Caco-2 (cell line): ENCODE measurements at regions not wholly inside any gene's neighbourhood (a gene's known extent, or its start where the extent isn't known, plus 50 kb on each side); places are given as distances from the start of the nearest gene placed in this dataset.

Experiments
- BruUV-seq: library from RNA; stranded (reverse); fragments of 400-500 nt; replicated peaks from 2 replicates; lab custom pipeline; 2021; lab: Mats Ljungman, UMichigan
- CTCF ChIA-PET: fragments of 300-600 bp; sonication (Branson Sonifier 250); formaldehyde crosslinking; loops from one replicate; lab custom pipeline; 2022; ENCODE audit warnings: antibody characterized with exemption; lab: Charles Lee
- POLR2A ChIA-PET: fragments of 300-600 bp; sonication (Branson Sonifier 250); formaldehyde crosslinking; loops from one replicate; lab custom pipeline; 2022; ENCODE audit warnings: antibody characterized with exemption; lab: Charles Lee
- DNase-seq, 2 experiments: peaks; one replicate each; pipeline versions ENCODE4 v3.0.0 to v3.0.0-alpha.2; 2020 to 2022
- H3K27me3 ChIP-seq: replicated peaks from 2 replicates; pipeline ENCODE4 v1.6.0; 2011; ENCODE audit warnings: low read length; ENCODE audit not compliant: control insufficient read depth, insufficient read depth
- H3K36me3 ChIP-seq: 2 replicates; pipeline ENCODE4 v1.5.1; 2011; ENCODE audit warnings: low read length; ENCODE audit not compliant: control insufficient read depth, insufficient read depth
- H3K4me1 ChIP-seq: fragments of 250-450 bp; sonication (Bioruptor Pico); 2 replicates; pipeline ENCODE4 v1.5.1; 2020; ENCODE audit warnings: mild to moderate bottlenecking
- H3K4me3 ChIP-seq: 2 replicates; pipeline ENCODE4 v1.5.1; 2011; ENCODE audit warnings: low read depth, mild to moderate bottlenecking, control low read depth, low read length
- H3K9me3 ChIP-seq: fragments of 250-450 bp; sonication (Bioruptor Pico); 2 replicates; pipeline ENCODE4 v1.5.1; 2020; ENCODE audit warnings: mild to moderate bottlenecking, moderate library complexity
- H3K27ac Mint-ChIP-seq: one replicate; pipeline ENCODE4 v1.8.0; 2022; ENCODE audit warnings: mixed read lengths; ENCODE audit not compliant: unreplicated experiment
- H3K27me3 Mint-ChIP-seq: one replicate; pipeline ENCODE4 v1.8.0; 2022; ENCODE audit warnings: mixed read lengths; ENCODE audit not compliant: insufficient read depth, unreplicated experiment
- H3K36me3 Mint-ChIP-seq: one replicate; pipeline ENCODE4 v1.8.0; 2022; ENCODE audit warnings: mild to moderate bottlenecking, mixed read lengths; ENCODE audit not compliant: insufficient read depth, unreplicated experiment
- H3K4me1 Mint-ChIP-seq: one replicate; pipeline ENCODE4 v1.8.0; 2022; ENCODE audit warnings: low read depth, mixed read lengths; ENCODE audit not compliant: unreplicated experiment
- H3K4me3 Mint-ChIP-seq: one replicate; pipeline ENCODE4 v1.8.0; 2022; ENCODE audit warnings: mild to moderate bottlenecking, moderate library complexity, mixed read lengths; ENCODE audit not compliant: unreplicated experiment
- H3K9me3 Mint-ChIP-seq: one replicate; pipeline ENCODE4 v1.8.0; 2022; ENCODE audit warnings: mixed read lengths; ENCODE audit not compliant: unreplicated experiment
- CTCF ChIP-seq, 2 experiments: fragments of 200-600 bp in 1 of 2; IDR thresholded peaks; 1 replicate in 1 of 2; 2 replicates in 1 of 2; pipeline versions ENCODE4 v1.5.1 to v1.8.0; 2011 to 2022; ENCODE audit warnings: antibody characterized with exemption in 1 of 2, control low read depth in 1 of 2, inconsistent platforms in 1 of 2, low read depth in 1 of 2, low read length in 1 of 2, mild to moderate bottlenecking in 1 of 2, moderate library complexity in 1 of 2; ENCODE audit not compliant: insufficient read depth in 1 of 2, severe bottlenecking in 1 of 2, unreplicated experiment in 1 of 2
- intact Hi-C: fragments of 100-400 bp; cut with micrococcal nuclease; formaldehyde crosslinking; loops from one replicate; pipeline ENCODE4 v1.10.0; 2022; ENCODE audit not compliant: unreplicated experiment

GRCh38 chr2:196409376-196409775, 230.1 kb upstream of the CCDC150 start:
- Mint-ChIP-seq H3K4me1 (no peaks in the 10 kb centered on the region), H3K36me3 (no peaks in the 10 kb centered on the region), H3K27me3 (no peaks in the 10 kb centered on the region), H3K4me3 (no peak overlapping the region), H3K9me3 (no peaks in the 10 kb centered on the region), H3K27ac (no peak overlapping the region)
- no TSS peak for BruUV-seq
- Histone ChIP-seq H3K27me3 (no peaks in the 10 kb centered on the region), H3K4me3 (no peak overlapping the region), H3K36me3 (no peaks in the 10 kb centered on the region), H3K4me1 (no peaks in the 10 kb centered on the region), H3K9me3 (no peaks in the 10 kb centered on the region)
- TF ChIP-seq CTCF (IDR thresholded peaks at IDR 0.05; ENCODE audit: insufficient read depth in 1 of 2, low read depth in 1 of 2, low read length in 1 of 2, severe bottlenecking in 1 of 2, unreplicated experiment in 1 of 2): no peak
- ChIA-PET CTCF (no interaction called here), POLR2A (no interaction called here)
- intact Hi-C loops: no loop called here
- DNase-seq: no peak

- H3K4me1 ChIP-seq: no peaks in the 10 kb centered on the region
- Mint-ChIP-seq H3K9me3 (no peaks in the 10 kb centered on the region), H3K36me3 (no peaks in the 10 kb centered on the region), H3K4me1 (no peaks in the 10 kb centered on the region), H3K27me3 (no peaks in the 10 kb centered on the region), H3K4me3 (no peak overlapping the region), H3K27ac (no peak overlapping the region)
- no peak for TF ChIP-seq CTCF (IDR thresholded peaks at IDR 0.05; ENCODE audit: insufficient read depth in 1 of 2, low read depth in 1 of 2, low read length in 1 of 2, severe bottlenecking in 1 of 2, unreplicated experiment in 1 of 2)
- intact Hi-C loops: no loop called here
- CTCF ChIA-PET: no interaction called here
- POLR2A ChIA-PET: no interaction called here
- H3K27me3 ChIP-seq: no peaks in the 10 kb centered on the region
- no peak for DNase-seq
- H3K9me3 ChIP-seq: no peaks in the 10 kb centered on the region
- H3K36me3 ChIP-seq: no peaks in the 10 kb centered on the region
- no TSS peak for BruUV-seq
- no peak overlapping the region for H3K4me3 ChIP-seq
Measured at GRCh38 chr2:196410008-196410407, 229.5 kb upstream of the CCDC150 start.

GRCh38 chr2:196413821-196414274, 225.7 kb upstream of the CCDC150 start:
- no peaks in the 10 kb centered on the region for H3K9me3 Mint-ChIP-seq
- H3K4me1 Mint-ChIP-seq: no peaks in the 10 kb centered on the region
- TF ChIP-seq CTCF (IDR thresholded peaks at IDR 0.05; ENCODE audit: insufficient read depth in 1 of 2, low read depth in 1 of 2, low read length in 1 of 2, severe bottlenecking in 1 of 2, unreplicated experiment in 1 of 2): no peak
- Histone ChIP-seq H3K4me1 (no peaks in the 10 kb centered on the region), H3K4me3 (no peak overlapping the region), H3K36me3 (no peaks in the 10 kb centered on the region), H3K9me3 (no peaks in the 10 kb centered on the region), H3K27me3 (no peaks in the 10 kb centered on the region)
- no peaks in the 10 kb centered on the region for H3K36me3 Mint-ChIP-seq
- H3K27me3 Mint-ChIP-seq: peaks cover 4% of the 10 kb centered on the region
- H3K4me3 Mint-ChIP-seq: no peak overlapping the region
- POLR2A ChIA-PET: no interaction called here
- DNase-seq: no peak
- no TSS peak for BruUV-seq
- intact Hi-C loops: no loop called here
- H3K27ac Mint-ChIP-seq: no peak overlapping the region
- CTCF ChIA-PET: no interaction called here
